ENCODE measurements at regions not wholly inside any gene's neighbourhood (a gene's known extent, or its start where the extent isn't known, plus 50 kb on each side); places are given as distances from the start of the nearest gene placed in this dataset.

DNA sequence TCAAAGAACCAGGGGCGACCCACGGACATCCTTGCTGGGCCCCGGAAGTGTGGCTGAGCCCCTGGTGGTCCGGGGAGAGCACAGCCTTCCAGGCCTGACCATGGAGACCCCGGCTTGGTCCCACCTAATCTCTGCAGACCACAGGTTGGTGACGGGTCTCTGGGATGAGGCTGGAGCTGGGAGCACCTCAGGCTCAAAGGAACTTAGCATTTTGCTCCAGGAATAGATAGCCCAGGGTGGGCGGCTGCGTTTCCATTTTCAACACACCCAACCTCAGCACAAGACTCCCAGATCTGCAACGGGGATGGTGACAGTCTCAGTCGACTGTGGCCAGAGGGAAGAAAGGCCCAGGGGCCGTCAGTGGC lies 58.5 kb downstream of the FOXL3 start:
- H3K36me3 Mint-ChIP-seq (ENCODE audit: insufficient read depth in 1 of 3, low read depth in 3 of 3) = no peaks in the 10 kb centered on the region; a peak in 1 of 7 replicates
- Histone ChIP-seq H3K79me2 (ENCODE audit: insufficient read depth, low read length) (no peaks in the 10 kb centered on the region), H3K23me2 (ENCODE audit: insufficient read length, low read depth, low read length, poor library complexity, severe bottlenecking) (no peaks in the 10 kb centered on the region), H3K9me3 (ENCODE audit: control insufficient read depth, low read depth, low read length) (no peaks in the 10 kb centered on the region), H2AK5ac (ENCODE audit: insufficient read length, low read length) (no peak overlapping the region), H2BK5ac (ENCODE audit: insufficient read length, low read length) (no peak overlapping the region), H3K9ac (ENCODE audit: extremely low read depth, insufficient read length, low read length) (no peak overlapping the region), H3K4me1 (ENCODE audit: insufficient read depth, low read length) (no peaks in the 10 kb centered on the region), H3K14ac (ENCODE audit: insufficient read depth, low read length) (no peak overlapping the region), H3T11ph (ENCODE audit: low read length) (no peak overlapping the region), H4K5ac (ENCODE audit: insufficient read length, low read depth, low read length) (no peak overlapping the region), H2BK120ac (ENCODE audit: low read depth, low read length, poor library complexity, severe bottlenecking) (no peak overlapping the region), H3K27me3 (ENCODE audit: insufficient read depth, low read length) (no peaks in the 10 kb centered on the region), H3K4me2 (ENCODE audit: insufficient read depth, insufficient read length, low read length) (no peak overlapping the region), H3K56ac (ENCODE audit: insufficient read length, low read depth, low read length) (no peak overlapping the region), H4K8ac (replicated peaks; ENCODE audit: insufficient read length, low read depth, low read length) (no peak overlapping the region), H2BK20ac (ENCODE audit: low read depth, low read length, poor library complexity, severe bottlenecking) (no peak overlapping the region), H4K91ac (ENCODE audit: insufficient read length, low read depth, low read length) (no peak overlapping the region), H2AFZ (ENCODE audit: low read length) (no peak overlapping the region), H3K18ac (ENCODE audit: insufficient read length, low read depth, low read length) (no peak overlapping the region), H4K20me1 (ENCODE audit: control insufficient read depth, insufficient read depth, insufficient read length) (peaks cover 2% of the 10 kb centered on the region), H3K23ac (ENCODE audit: insufficient read length, low read depth, low read length) (no peak overlapping the region), H2BK15ac (ENCODE audit: low read depth, low read length) (no peak overlapping the region), H3K79me1 (ENCODE audit: insufficient read depth, low read depth, low read length, poor library complexity, severe bottlenecking) (no peaks in the 10 kb centered on the region), H3K27ac (ENCODE audit: insufficient read length, low read depth, low read length) (no peak overlapping the region), H3K4ac (ENCODE audit: low read depth, low read length) (no peak overlapping the region), H2BK12ac (ENCODE audit: insufficient read length, low read depth, low read length) (no peak overlapping the region)
- no peak for DNase-seq
- TF ChIP-seq CTCF (conservative IDR thresholded peaks at IDR 0.05) = no peak
- no peak overlapping the region for H3K27ac Mint-ChIP-seq
- H3K4me3 Mint-ChIP-seq = no peak overlapping the region
- H3K4me1 Mint-ChIP-seq = peaks cover 0 to 6% of the 10 kb centered on the region in 2 experiments; a peak in 1 of 4 replicates
- H3K9me3 Mint-ChIP-seq = no peaks in the 10 kb centered on the region; a peak in 1 of 5 replicates
- WGBS (ENCODE audit: extremely low coverage, insufficient read length, low lambda C conversion rate) = no CpG with 5 or more reads among the region's 11 CpGs
- H3K27me3 Mint-ChIP-seq (ENCODE audit: low read depth) = peaks cover 3% of the 10 kb centered on the region; the same call in 1 of the 2 replicates
